H9 (cell line): ENCODE measurements at regions not wholly inside any gene's neighbourhood (a gene's known extent, or its start where the extent isn't known, plus 50 kb on each side); places are given as distances from the start of the nearest gene placed in this dataset.
A peak's percentile ranks its signal among the peaks of the same experiment; 100 is the strongest.

Experiments
- DNase-seq: peaks from one replicate; pipeline ENCODE4 v3.0.0-alpha.2; 2017
- H2AFZ ChIP-seq: one replicate; pipeline ENCODE4 v1.6.1; 2013; ENCODE audit warnings: mild to moderate bottlenecking, low read length, control low read depth, moderate library complexity
- H2AK5ac ChIP-seq: 2 replicates; pipeline ENCODE4 v1.6.1; 2013; ENCODE audit warnings: low read length, control low read depth, mixed read lengths; ENCODE audit not compliant: insufficient read length
- H2BK120ac ChIP-seq: one replicate; pipeline ENCODE4 v1.6.1; 2013; ENCODE audit warnings: low read depth, mild to moderate bottlenecking, low read length, control low read depth, inconsistent platforms; ENCODE audit not compliant: poor library complexity, severe bottlenecking
- H2BK12ac ChIP-seq: 2 replicates; pipeline ENCODE4 v1.6.1; 2013; ENCODE audit warnings: low read length, control low read depth, mixed read lengths, low read depth; ENCODE audit not compliant: insufficient read length
- H2BK15ac ChIP-seq: 2 replicates; pipeline ENCODE4 v1.6.1; 2013; ENCODE audit warnings: low read depth, low read length, control low read depth
- H2BK20ac ChIP-seq: one replicate; pipeline ENCODE4 v1.6.1; 2013; ENCODE audit warnings: low read depth, mild to moderate bottlenecking, low read length, control low read depth, inconsistent platforms; ENCODE audit not compliant: poor library complexity, severe bottlenecking
- H2BK5ac ChIP-seq: 2 replicates; pipeline ENCODE4 v1.6.1; 2013; ENCODE audit warnings: low read length, control low read depth, mixed read lengths; ENCODE audit not compliant: insufficient read length
- H3K14ac ChIP-seq: 2 replicates; pipeline ENCODE4 v1.6.1; 2013; ENCODE audit warnings: low read length, control low read depth; ENCODE audit not compliant: insufficient read depth
- H3K18ac ChIP-seq: 2 replicates; pipeline ENCODE4 v1.6.1; 2013; ENCODE audit warnings: low read depth, mild to moderate bottlenecking, mixed read lengths, low read length, control low read depth; ENCODE audit not compliant: insufficient read length
- H3K23ac ChIP-seq: 2 replicates; pipeline ENCODE4 v1.6.1; 2013; ENCODE audit warnings: low read length, control low read depth, mixed read lengths, low read depth; ENCODE audit not compliant: insufficient read length
- H3K23me2 ChIP-seq: 2 replicates; pipeline ENCODE4 v1.6.1; 2013; ENCODE audit warnings: low read depth, mild to moderate bottlenecking, mixed read lengths, low read length, control low read depth; ENCODE audit not compliant: insufficient read length, poor library complexity, severe bottlenecking
- H3K27ac ChIP-seq: 2 replicates; pipeline ENCODE4 v1.5.1; 2013; ENCODE audit warnings: low read length, control low read depth, mixed read lengths, low read depth; ENCODE audit not compliant: insufficient read length
- H3K27me3 ChIP-seq: 2 replicates; pipeline ENCODE4 v1.6.1; 2013; ENCODE audit warnings: low read length, control low read depth, inconsistent platforms; ENCODE audit not compliant: insufficient read depth
- H3K4ac ChIP-seq: 2 replicates; pipeline ENCODE4 v1.6.1; 2013; ENCODE audit warnings: low read depth, mild to moderate bottlenecking, control low read depth, inconsistent platforms, low read length, moderate library complexity
- H3K4me1 ChIP-seq: 2 replicates; pipeline ENCODE4 v1.6.1; 2013; ENCODE audit warnings: low read length, control low read depth, inconsistent platforms; ENCODE audit not compliant: insufficient read depth
- H3K4me2 ChIP-seq: 2 replicates; pipeline ENCODE4 v1.6.1; 2013; ENCODE audit warnings: low read length, control low read depth, mixed read lengths; ENCODE audit not compliant: insufficient read length, insufficient read depth
- H3K56ac ChIP-seq: 2 replicates; pipeline ENCODE4 v1.6.1; 2013; ENCODE audit warnings: low read depth, mild to moderate bottlenecking, mixed read lengths, low read length, control low read depth; ENCODE audit not compliant: insufficient read length
- H3K79me1 ChIP-seq: 2 replicates; pipeline ENCODE4 v1.6.1; 2013; ENCODE audit warnings: low read depth, mild to moderate bottlenecking, moderate library complexity, low read length, control low read depth, inconsistent platforms; ENCODE audit not compliant: insufficient read depth, poor library complexity, severe bottlenecking
- H3K79me2 ChIP-seq: 2 replicates; pipeline ENCODE4 v1.6.1; 2013; ENCODE audit warnings: low read length, control low read depth, inconsistent platforms; ENCODE audit not compliant: insufficient read depth
- H3K9ac ChIP-seq: 2 replicates; pipeline ENCODE4 v1.6.1; 2013; ENCODE audit warnings: low read length, control low read depth, mixed read lengths; ENCODE audit not compliant: insufficient read length; ENCODE audit errors: extremely low read depth
- H3K9me3 ChIP-seq: one replicate; pipeline ENCODE4 v1.6.1; 2013; ENCODE audit warnings: low read depth, low read length, inconsistent platforms; ENCODE audit not compliant: control insufficient read depth
- H3T11ph ChIP-seq: one replicate; pipeline ENCODE4 v1.6.1; 2013; ENCODE audit warnings: mild to moderate bottlenecking, low read length, control low read depth, inconsistent platforms
- H4K20me1 ChIP-seq: one replicate; pipeline ENCODE4 v1.6.1; 2013; ENCODE audit not compliant: control insufficient read depth, insufficient read length, insufficient read depth
- H4K5ac ChIP-seq: 2 replicates; pipeline ENCODE4 v1.6.1; 2013; ENCODE audit warnings: low read depth, mild to moderate bottlenecking, mixed read lengths, low read length, control low read depth; ENCODE audit not compliant: insufficient read length
- H4K8ac ChIP-seq: replicated peaks from 2 replicates; pipeline ENCODE4 v1.6.1; 2013; ENCODE audit warnings: low read length, control low read depth, mixed read lengths, low read depth; ENCODE audit not compliant: insufficient read length
- H4K91ac ChIP-seq: 2 replicates; pipeline ENCODE4 v1.6.1; 2013; ENCODE audit warnings: low read depth, mild to moderate bottlenecking, moderate library complexity, mixed read lengths, low read length, control low read depth; ENCODE audit not compliant: insufficient read length
- H3K27ac Mint-ChIP-seq, 3 experiments: 2 replicates in 2 of 3; 3 replicates in 1 of 3; pipeline ENCODE4 v1.8.0; 2020 to 2021; ENCODE audit warnings: mixed read lengths in 3 of 3, mild to moderate bottlenecking in 1 of 3, moderate library complexity in 1 of 3
- H3K27me3 Mint-ChIP-seq: 2 replicates; pipeline ENCODE4 v1.8.0; 2021; ENCODE audit warnings: low read depth, mild to moderate bottlenecking, moderate library complexity, mixed read lengths
- H3K36me3 Mint-ChIP-seq, 3 experiments: 2 replicates in 2 of 3; 3 replicates in 1 of 3; pipeline ENCODE4 v1.8.0; 2020 to 2021; ENCODE audit warnings: low read depth in 3 of 3, mixed read lengths in 3 of 3; ENCODE audit not compliant: insufficient read depth in 1 of 3
- H3K4me1 Mint-ChIP-seq, 2 experiments: 2 replicates each; pipeline ENCODE4 v1.8.0; 2020; ENCODE audit warnings: mixed read lengths in 2 of 2
- H3K4me3 Mint-ChIP-seq, 2 experiments: 2 replicates in 1 of 2; 3 replicates in 1 of 2; pipeline ENCODE4 v1.8.0; 2020 to 2021; ENCODE audit warnings: mild to moderate bottlenecking in 2 of 2, mixed read lengths in 2 of 2, moderate library complexity in 1 of 2
- H3K9me3 Mint-ChIP-seq, 2 experiments: 2 replicates in 1 of 2; 3 replicates in 1 of 2; pipeline ENCODE4 v1.8.0; 2020; ENCODE audit warnings: mild to moderate bottlenecking in 2 of 2, mixed read lengths in 2 of 2, moderate library complexity in 1 of 2
- CTCF ChIP-seq: fragments of 200-600 bp; sonication (generic); conservative IDR thresholded peaks from 3 replicates; pipeline ENCODE4 v1.8.0; 2021; ENCODE audit warnings: antibody characterized with exemption, mild to moderate bottlenecking
- WGBS: extraction: QIAGEN DNeasy Blood & Tissue Kit; methylation state at CpG from one replicate; pipeline ENCODE4 v1.1.7; 2013; ENCODE audit warnings: missing lambda C conversion rate, low lambda C conversion rate, mixed read lengths; ENCODE audit not compliant: insufficient read length; ENCODE audit errors: extremely low coverage; 5-methylcytosine and 5-hydroxymethylcytosine counted together

- Histone ChIP-seq H3K27ac (no peak overlapping the region), H2BK20ac (no peak overlapping the region), H3T11ph (no peak overlapping the region), H3K9ac (no peak overlapping the region), H3K79me1 (no peaks in the 10 kb centered on the region), H2BK120ac (no peak overlapping the region), H3K4ac (no peak overlapping the region), H4K20me1 (no peaks in the 10 kb centered on the region), H3K23me2 (no peaks in the 10 kb centered on the region), H3K4me1 (no peaks in the 10 kb centered on the region), H2BK5ac (no peak overlapping the region), H3K23ac (no peak overlapping the region), H3K4me2 (no peak overlapping the region), H2BK12ac (peak overlapping the region; percentile 10), H4K5ac (no peak overlapping the region), H4K8ac (no peak overlapping the region), H2AK5ac (no peak overlapping the region), H2BK15ac (no peak overlapping the region), H3K14ac (no peak overlapping the region), H3K79me2 (no peaks in the 10 kb centered on the region), H4K91ac (no peak overlapping the region), H3K9me3 (no peaks in the 10 kb centered on the region), H2AFZ (no peak overlapping the region), H3K27me3 (no peaks in the 10 kb centered on the region), H3K56ac (no peak overlapping the region), H3K18ac (no peak overlapping the region)
- peak; percentile 60 for DNase-seq
- no peak overlapping the region; a peak in 1 of 7 replicates for H3K27ac Mint-ChIP-seq
- peaks cover under 1% of the 10 kb centered on the region in 2 experiments; a peak in 3 of 4 replicates for H3K4me1 Mint-ChIP-seq
- no peaks in the 10 kb centered on the region; the same call in 1 of the 2 replicates for H3K27me3 Mint-ChIP-seq
- H3K36me3 Mint-ChIP-seq = no peaks in the 10 kb centered on the region
- peak; percentile 88 for TF ChIP-seq CTCF
- H3K4me3 Mint-ChIP-seq = no peak overlapping the region
- WGBS = no CpG with 5 or more reads among the region's 5 CpGs
- no peaks in the 10 kb centered on the region for H3K9me3 Mint-ChIP-seq
These were observed 179.2 kb upstream of the ZBED5 start for GRCh38 chr11:11036848-11037732.
